Loucy (cell line): ENCODE measurements at regions not wholly inside any gene's neighbourhood (a gene's known extent, or its start where the extent isn't known, plus 50 kb on each side); places are given as distances from the start of the nearest gene placed in this dataset.

Source experiments
- H2AFZ ChIP-seq: fragments of 200-600 bp; sonication (generic); 2 replicates; pipeline ENCODE4 v1.6.0; 2016; ENCODE audit warnings: antibody characterized with exemption, mild to moderate bottlenecking, low read length, moderate library complexity
- H3F3A ChIP-seq: fragments of 200-600 bp; 2 replicates; pipeline ENCODE4 v1.6.0; 2016; ENCODE audit warnings: antibody characterized with exemption, low read depth, mild to moderate bottlenecking
- H3K27me3 ChIP-seq: fragments of 200-600 bp; sonication (generic); 2 replicates; pipeline ENCODE4 v1.6.1; 2014; ENCODE audit warnings: low read length, mild to moderate bottlenecking; ENCODE audit not compliant: insufficient read depth, poor library complexity, severe bottlenecking
- H3K36me3 ChIP-seq: fragments of 200-600 bp; sonication (generic); 2 replicates; pipeline ENCODE4 v1.6.1; 2016; ENCODE audit warnings: low read length; ENCODE audit not compliant: insufficient read depth
- H3K4me1 ChIP-seq: fragments of 200-600 bp; sonication (generic); 2 replicates; pipeline ENCODE4 v1.5.1; 2014; ENCODE audit warnings: low read length, mild to moderate bottlenecking; ENCODE audit not compliant: insufficient read depth, poor library complexity, severe bottlenecking
- H3K4me2 ChIP-seq: fragments of 200-600 bp; sonication (generic); 2 replicates; pipeline ENCODE4 v1.6.0; 2014; ENCODE audit warnings: antibody characterized with exemption, low read length, low read depth, mild to moderate bottlenecking; ENCODE audit not compliant: poor library complexity, severe bottlenecking
- H3K4me3 ChIP-seq: fragments of 200-600 bp; sonication (generic); 2 replicates; pipeline ENCODE4 v1.5.1; 2014; ENCODE audit warnings: low read length, mild to moderate bottlenecking, mixed read lengths; ENCODE audit not compliant: poor library complexity, severe bottlenecking
- H3K79me2 ChIP-seq: fragments of 200-600 bp; sonication (generic); 2 replicates; pipeline ENCODE4 v1.6.1; 2014; ENCODE audit warnings: low read length; ENCODE audit not compliant: insufficient read depth
- H3K9ac ChIP-seq: fragments of 200-600 bp; sonication (generic); 2 replicates; pipeline ENCODE4 v1.6.0; 2014; ENCODE audit warnings: mild to moderate bottlenecking, low read depth, low read length, moderate library complexity; ENCODE audit not compliant: poor library complexity, severe bottlenecking
- H3K9me2 ChIP-seq: fragments of 200-600 bp; sonication (generic); replicated peaks from 2 replicates; pipeline ENCODE4 v1.6.1; 2016; ENCODE audit warnings: low read depth, low read length, mixed read lengths
- H3K9me3 ChIP-seq: fragments of 200-600 bp; sonication (generic); 2 replicates; pipeline ENCODE4 v1.6.1; 2014; ENCODE audit warnings: mild to moderate bottlenecking, antibody characterized with exemption, low read length, low read depth; ENCODE audit not compliant: insufficient read depth
- H4K20me1 ChIP-seq: fragments of 200-600 bp; sonication (generic); 2 replicates; pipeline ENCODE4 v1.6.0; 2014; ENCODE audit warnings: antibody characterized with exemption, low read length, mild to moderate bottlenecking; ENCODE audit not compliant: insufficient read depth, poor library complexity, severe bottlenecking
- EZH2phosphoT487 ChIP-seq: fragments of 200-600 bp; IDR thresholded peaks from 2 replicates; pipeline ENCODE4 v1.6.1; 2018; ENCODE audit warnings: antibody characterized with exemption, mild to moderate bottlenecking, moderate library complexity, borderline replicate concordance
- TF ChIP-seq, protein P1 (sequence below): fragments of 200-600 bp; sonication (generic); conservative IDR thresholded peaks from 2 replicates; pipeline ENCODE4 v1.5.1; 2014; ENCODE audit warnings: mild to moderate bottlenecking, antibody characterized with exemption, low read length

DNA sequence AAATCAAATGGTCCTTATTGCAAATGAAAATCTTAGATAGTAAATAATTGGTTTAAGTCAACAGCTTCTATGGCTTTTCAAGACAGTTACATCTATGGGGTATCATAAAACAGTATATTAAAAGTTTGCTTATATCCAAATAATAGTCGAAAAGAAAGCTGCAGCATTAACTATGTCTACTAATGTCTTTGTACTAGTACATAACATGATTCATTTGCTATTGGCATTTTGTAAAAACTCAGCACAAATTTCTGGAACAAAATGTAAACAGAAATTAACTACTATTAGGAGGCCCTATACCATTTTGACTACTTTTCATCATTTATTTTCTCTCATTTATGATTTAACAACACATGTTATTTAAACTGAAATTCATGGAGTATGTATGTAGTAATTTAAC lies 1435.2 kb upstream of the PRR20A start:
- Histone ChIP-seq H3F3A (no peaks in the 10 kb centered on the region), H2AFZ (no peak overlapping the region), H3K4me3 (no peak overlapping the region), H3K36me3 (no peaks in the 10 kb centered on the region), H3K27me3 (no peaks in the 10 kb centered on the region), H3K9ac (no peak overlapping the region), H4K20me1 (no peaks in the 10 kb centered on the region), H3K79me2 (no peaks in the 10 kb centered on the region), H3K9me3 (no peaks in the 10 kb centered on the region), H3K4me2 (no peak overlapping the region), H3K4me1 (no peaks in the 10 kb centered on the region), H3K9me2 (no peaks in the 10 kb centered on the region)
- TF ChIP-seq EZH2phosphoT487: no peak
- TF ChIP-seq, protein P1, sequence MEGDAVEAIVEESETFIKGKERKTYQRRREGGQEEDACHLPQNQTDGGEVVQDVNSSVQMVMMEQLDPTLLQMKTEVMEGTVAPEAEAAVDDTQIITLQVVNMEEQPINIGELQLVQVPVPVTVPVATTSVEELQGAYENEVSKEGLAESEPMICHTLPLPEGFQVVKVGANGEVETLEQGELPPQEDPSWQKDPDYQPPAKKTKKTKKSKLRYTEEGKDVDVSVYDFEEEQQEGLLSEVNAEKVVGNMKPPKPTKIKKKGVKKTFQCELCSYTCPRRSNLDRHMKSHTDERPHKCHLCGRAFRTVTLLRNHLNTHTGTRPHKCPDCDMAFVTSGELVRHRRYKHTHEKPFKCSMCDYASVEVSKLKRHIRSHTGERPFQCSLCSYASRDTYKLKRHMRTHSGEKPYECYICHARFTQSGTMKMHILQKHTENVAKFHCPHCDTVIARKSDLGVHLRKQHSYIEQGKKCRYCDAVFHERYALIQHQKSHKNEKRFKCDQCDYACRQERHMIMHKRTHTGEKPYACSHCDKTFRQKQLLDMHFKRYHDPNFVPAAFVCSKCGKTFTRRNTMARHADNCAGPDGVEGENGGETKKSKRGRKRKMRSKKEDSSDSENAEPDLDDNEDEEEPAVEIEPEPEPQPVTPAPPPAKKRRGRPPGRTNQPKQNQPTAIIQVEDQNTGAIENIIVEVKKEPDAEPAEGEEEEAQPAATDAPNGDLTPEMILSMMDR: no peak

DNA sequence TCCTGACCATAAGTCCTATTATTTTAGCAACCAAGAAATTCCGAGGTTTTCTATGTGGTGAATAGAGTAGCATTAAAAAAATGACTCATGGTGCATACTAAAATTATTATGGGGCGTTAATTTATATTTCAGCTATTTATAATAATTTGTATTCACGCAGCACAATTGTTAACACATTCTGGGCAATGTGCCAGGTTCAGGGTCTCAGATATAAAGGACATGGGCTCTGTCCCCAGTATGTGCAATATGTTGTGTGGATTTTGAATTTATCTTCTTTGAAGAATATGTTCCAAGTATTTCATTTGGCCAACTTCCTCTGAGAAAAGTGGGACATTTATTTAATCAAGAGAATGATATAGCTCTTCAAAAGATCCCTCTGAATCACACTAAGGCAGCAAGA lies 1434.7 kb upstream of the PRR20A start:
- Histone ChIP-seq H2AFZ (no peak overlapping the region), H3K4me3 (no peak overlapping the region), H3K4me2 (no peak overlapping the region), H4K20me1 (no peaks in the 10 kb centered on the region), H3K9ac (no peak overlapping the region), H3K27me3 (no peaks in the 10 kb centered on the region), H3K9me3 (no peaks in the 10 kb centered on the region), H3K4me1 (no peaks in the 10 kb centered on the region), H3K9me2 (no peaks in the 10 kb centered on the region), H3F3A (no peaks in the 10 kb centered on the region), H3K36me3 (no peaks in the 10 kb centered on the region), H3K79me2 (no peaks in the 10 kb centered on the region)
- TF ChIP-seq, protein P1: no peak
- no peak for TF ChIP-seq EZH2phosphoT487

DNA sequence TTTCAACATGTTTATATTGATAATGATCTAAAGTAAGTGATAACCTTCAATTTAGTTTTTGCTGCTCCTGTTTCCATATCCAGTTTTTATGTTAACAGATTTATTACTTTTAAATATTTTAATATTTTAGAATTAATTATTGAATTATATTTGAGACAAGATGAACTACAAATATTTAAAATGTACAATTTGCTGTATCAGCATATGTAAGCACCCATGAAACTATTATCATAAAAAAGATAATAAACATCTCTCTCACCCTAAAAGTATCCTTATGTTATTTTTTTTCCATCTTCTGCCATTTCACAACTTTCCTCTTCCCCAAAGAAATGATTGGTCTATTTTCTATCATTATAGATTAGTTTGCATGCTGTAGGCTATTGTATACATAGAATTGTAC lies 1426.6 kb upstream of the PRR20A start:
- H3F3A ChIP-seq: no peaks in the 10 kb centered on the region
- H3K4me1 ChIP-seq: no peaks in the 10 kb centered on the region
- no peak overlapping the region for H2AFZ ChIP-seq
- no peaks in the 10 kb centered on the region for H3K36me3 ChIP-seq
- no peak overlapping the region for H3K9ac ChIP-seq
- no peak overlapping the region for H3K4me2 ChIP-seq
- H3K9me2 ChIP-seq: no peaks in the 10 kb centered on the region
- no peaks in the 10 kb centered on the region for H3K79me2 ChIP-seq
- H3K9me3 ChIP-seq: no peaks in the 10 kb centered on the region
- H3K4me3 ChIP-seq: no peak overlapping the region
- H4K20me1 ChIP-seq: no peaks in the 10 kb centered on the region
- TF ChIP-seq EZH2phosphoT487: no peak
- TF ChIP-seq, protein P1: no peak
- no peaks in the 10 kb centered on the region for H3K27me3 ChIP-seq
